Stimulated activated naive B cell treated with anti-CD40 and anti-IgM and Interleukin-4, amounts not matched to agents 10 μg/mL and 1 μg/mL and 100 μg/mL, for 72 hours (primary cell): ENCODE measurements at regions not wholly inside any gene's neighbourhood (a gene's known extent, or its start where the extent isn't known, plus 50 kb on each side); places are given as distances from the start of the nearest gene placed in this dataset.

Source experiments
- ATAC-seq, 2 donors: fragments of 150-1000 bp; cut with Tn5 transposase; replicated peaks; 2 replicates each; pipeline ENCODE4 v1.10.0; 2021; ENCODE audit warnings: moderate library complexity in 1 of 2
- DNase-seq: peaks from one replicate; pipeline ENCODE4 v3.0.0; 2021
- H3K27ac Mint-ChIP-seq: one replicate; pipeline ENCODE4 v1.8.0; 2022; ENCODE audit warnings: mild to moderate bottlenecking, mixed read lengths
- H3K27me3 Mint-ChIP-seq, 2 donors: one replicate each; pipeline ENCODE4 v1.8.0; 2022; ENCODE audit warnings: mixed read lengths in 2 of 2
- H3K36me3 Mint-ChIP-seq, 2 donors: one replicate each; pipeline ENCODE4 v1.8.0; 2022; ENCODE audit warnings: mixed read lengths in 2 of 2, mild to moderate bottlenecking in 1 of 2
- H3K4me1 Mint-ChIP-seq, 2 donors: one replicate each; pipeline ENCODE4 v1.8.0; 2022; ENCODE audit warnings: mixed read lengths in 2 of 2, mild to moderate bottlenecking in 1 of 2
- H3K4me3 Mint-ChIP-seq, 2 donors: one replicate each; pipeline ENCODE4 v1.8.0; 2022; ENCODE audit warnings: mild to moderate bottlenecking in 2 of 2, mixed read lengths in 2 of 2, moderate library complexity in 1 of 2
- H3K9me3 Mint-ChIP-seq, 2 donors: one replicate each; pipeline ENCODE4 v1.8.0; 2022; ENCODE audit warnings: mixed read lengths in 2 of 2, mild to moderate bottlenecking in 1 of 2

- Mint-ChIP-seq H3K4me3 (no peak overlapping the region), H3K36me3 (peaks cover 0 to 1% of the 10 kb centered on the region in 2 donors), H3K4me1 (peaks cover 14 to 15% of the 10 kb centered on the region in 2 donors), H3K27ac (no peak overlapping the region), H3K9me3 (no peaks in the 10 kb centered on the region), H3K27me3 (peaks cover 43 to 62% of the 10 kb centered on the region in 2 donors)
- DNase-seq (no peak), ATAC-seq (no peak)
Observed at GRCh38 chr6:41464481-41464880, 81.7 kb upstream of the FOXP4 start.

DNA sequence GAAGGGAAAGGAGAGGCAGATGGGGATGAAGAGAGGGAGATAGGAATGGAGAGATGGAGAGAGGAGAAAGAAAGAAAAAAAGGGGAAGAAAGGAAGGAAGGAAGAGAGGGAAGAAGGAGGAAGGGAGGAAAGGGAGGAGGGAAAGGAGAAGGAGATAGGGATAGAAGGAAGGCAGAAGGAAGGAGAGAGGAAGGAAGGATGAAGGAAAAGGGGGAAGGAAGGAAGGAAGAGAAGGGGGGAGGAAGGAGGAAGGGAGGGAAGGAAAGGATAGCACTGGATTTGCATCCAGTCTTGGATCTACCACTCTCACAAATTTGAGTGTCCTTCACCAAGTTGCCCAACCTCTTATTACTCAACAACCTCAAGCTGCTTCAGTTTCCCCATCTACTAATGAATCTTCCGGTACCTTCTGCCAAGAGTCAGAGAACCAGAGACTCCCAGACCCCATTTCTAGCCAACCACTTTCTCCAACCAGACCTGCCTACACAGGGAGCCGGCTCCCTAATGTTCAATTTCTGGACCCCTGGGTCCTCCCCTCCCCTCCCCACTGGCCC lies 79.7 kb upstream of the FOXP4 start:
- Mint-ChIP-seq H3K27ac (no peak overlapping the region), H3K4me1 (peaks cover 24 to 29% of the 10 kb centered on the region in 2 donors), H3K27me3 (peaks cover 59 to 71% of the 10 kb centered on the region in 2 donors), H3K36me3 (no peaks in the 10 kb centered on the region), H3K9me3 (no peaks in the 10 kb centered on the region), H3K4me3 (no peak overlapping the region)
- DNase-seq: no peak
- ATAC-seq: no peak

GRCh38 chr6:41467061-41467460 lies 79.1 kb upstream of the FOXP4 start:
- peaks cover 61 to 74% of the 10 kb centered on the region in 2 donors for H3K27me3 Mint-ChIP-seq
- H3K9me3 Mint-ChIP-seq: no peaks in the 10 kb centered on the region
- DNase-seq (no peak), ATAC-seq (no peak)
- no peaks in the 10 kb centered on the region for H3K36me3 Mint-ChIP-seq
- peaks cover 25 to 30% of the 10 kb centered on the region in 2 donors for H3K4me1 Mint-ChIP-seq
- no peak overlapping the region for H3K4me3 Mint-ChIP-seq
- H3K27ac Mint-ChIP-seq: no peak overlapping the region

DNA sequence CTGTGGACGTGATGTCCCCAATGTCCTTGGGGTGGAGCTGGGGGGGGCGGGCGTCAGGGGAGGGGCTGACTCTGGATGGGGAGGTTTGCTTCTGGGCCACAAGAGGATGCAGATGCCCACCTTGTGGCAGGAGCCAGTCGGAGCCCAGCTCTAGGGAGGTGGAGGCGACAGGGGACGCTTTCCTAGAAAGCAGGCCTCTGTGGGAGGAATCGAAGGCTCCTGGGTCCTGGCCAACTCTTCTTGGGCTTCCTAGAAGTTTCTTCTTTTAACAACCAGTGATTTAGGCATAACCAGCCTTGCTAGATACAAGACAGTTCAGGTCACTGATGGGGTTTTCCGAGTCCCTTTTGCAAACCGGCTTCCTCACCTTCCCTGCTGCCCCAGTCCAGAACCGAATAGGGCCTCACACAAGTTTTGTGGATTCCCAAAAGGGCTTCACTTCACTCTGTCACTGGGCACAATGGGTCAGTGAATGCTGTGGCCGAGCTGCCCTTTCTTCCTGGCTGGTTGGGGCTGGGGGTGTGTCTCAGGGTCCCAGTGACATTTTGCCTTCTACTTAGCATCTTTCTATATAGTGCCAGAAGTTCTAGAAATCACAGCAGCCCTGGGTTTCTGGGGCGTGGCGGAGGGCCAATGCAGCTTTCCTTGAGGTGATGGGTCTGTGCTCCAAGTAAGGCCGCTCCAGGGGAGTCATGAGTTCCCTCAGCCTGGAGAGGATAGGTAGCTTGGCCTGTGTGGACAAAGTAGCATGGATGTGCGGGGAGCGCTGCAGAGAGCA lies 78.4 kb upstream of the FOXP4 start:
- Mint-ChIP-seq H3K27me3 (peaks cover 69 to 82% of the 10 kb centered on the region in 2 donors), H3K36me3 (no peaks in the 10 kb centered on the region), H3K4me3 (no peak overlapping the region), H3K27ac (no peak overlapping the region), H3K4me1 (peaks cover 33 to 38% of the 10 kb centered on the region in 2 donors), H3K9me3 (no peaks in the 10 kb centered on the region)
- no peak for ATAC-seq
- no peak for DNase-seq

DNA sequence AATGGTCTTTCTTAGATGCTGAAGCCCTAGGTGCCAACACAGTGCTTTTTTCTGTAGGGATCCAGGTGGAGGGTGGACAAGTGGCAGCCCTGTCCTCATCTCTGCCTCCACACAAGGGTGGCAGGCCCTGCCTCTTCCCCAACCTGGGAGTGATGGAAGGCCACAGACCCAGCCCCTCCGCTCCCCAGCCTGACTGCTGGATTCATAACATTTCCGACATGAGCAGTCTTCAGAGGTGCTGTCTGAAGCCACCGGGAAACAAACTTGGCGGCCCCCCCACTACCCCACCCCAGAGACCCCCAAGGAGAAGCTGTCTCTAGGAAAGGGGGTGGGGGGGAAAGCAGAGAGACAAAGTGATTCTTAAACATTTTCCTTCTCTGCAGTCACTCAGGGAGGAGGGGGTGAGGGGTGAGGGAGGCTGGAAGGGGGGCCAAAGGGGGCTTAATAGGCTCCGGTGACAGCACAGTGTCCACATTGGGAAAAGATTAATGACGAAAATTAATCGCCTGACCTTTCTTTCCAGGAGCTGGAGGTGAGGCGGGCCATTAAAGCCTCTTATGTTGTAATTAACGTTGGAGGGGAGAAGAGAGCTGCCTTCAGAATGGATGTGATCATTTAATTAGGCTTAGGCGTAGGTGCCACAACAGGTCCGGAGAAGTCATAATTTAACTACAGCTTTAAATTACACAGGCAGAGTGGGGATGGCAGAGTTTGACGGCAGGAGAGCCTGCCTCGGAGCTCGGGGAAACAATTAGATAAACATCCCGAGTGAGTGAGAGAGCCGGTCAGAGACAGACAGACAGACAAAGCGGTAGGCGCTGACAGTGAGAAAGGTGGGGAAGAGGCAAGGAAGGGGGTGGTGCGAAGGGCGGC lies 76.8 kb upstream of the FOXP4 start:
- ATAC-seq (no peak), DNase-seq (no peak)
- no peaks in the 10 kb centered on the region for H3K9me3 Mint-ChIP-seq
- H3K27me3 Mint-ChIP-seq: peaks cover 66 to 76% of the 10 kb centered on the region in 2 donors
- H3K36me3 Mint-ChIP-seq: no peaks in the 10 kb centered on the region
- peak overlapping the region; percentile 4 for H3K27ac Mint-ChIP-seq
- H3K4me1 Mint-ChIP-seq: peaks cover 28 to 35% of the 10 kb centered on the region in 2 donors
- peak overlapping the region; percentile 64 to 76 for H3K4me3 Mint-ChIP-seq

DNA sequence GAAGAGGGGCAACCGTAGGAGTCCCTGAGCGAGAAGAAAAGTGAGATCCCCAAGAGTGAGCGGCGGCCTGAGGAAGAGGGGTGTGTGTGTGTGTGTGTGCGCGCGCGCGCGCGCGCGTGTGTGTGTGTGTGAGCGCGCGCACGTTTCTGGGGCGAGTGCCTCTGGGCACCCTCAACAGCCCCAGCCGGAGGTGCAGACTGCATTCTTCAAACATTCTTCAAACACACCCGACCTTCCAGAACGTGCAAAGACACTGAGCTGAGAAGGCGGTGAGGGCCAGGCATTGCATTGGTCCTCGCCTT lies 76.2 kb upstream of the FOXP4 start:
- DNase-seq: no peak

GRCh38 chr6:41470331-41471063 lies 75.7 kb upstream of the FOXP4 start:
- DNase-seq: no peak
- no peaks in the 10 kb centered on the region for H3K9me3 Mint-ChIP-seq
- H3K4me1 Mint-ChIP-seq: peaks cover 38 to 41% of the 10 kb centered on the region in 2 donors
- peak overlapping the region; percentile 90 for H3K27ac Mint-ChIP-seq
- H3K36me3 Mint-ChIP-seq: no peaks in the 10 kb centered on the region
- peaks cover 64 to 73% of the 10 kb centered on the region in 2 donors for H3K27me3 Mint-ChIP-seq
- peak; percentile 23 to 38 for ATAC-seq
- peak overlapping the region; percentile 11 to 64 for H3K4me3 Mint-ChIP-seq

More for the DNA sequence above, 76.2 kb upstream of the FOXP4 start:
- Mint-ChIP-seq H3K4me1 (peaks cover 33 to 41% of the 10 kb centered on the region in 2 donors), H3K27ac (peak overlapping the region; percentile 4), H3K36me3 (no peaks in the 10 kb centered on the region), H3K4me3 (peak overlapping the region; percentile 64 to 76), H3K9me3 (no peaks in the 10 kb centered on the region), H3K27me3 (peaks cover 65 to 74% of the 10 kb centered on the region in 2 donors)
- peak; percentile 12 to 51 for ATAC-seq

GRCh38 chr6:41471064-41471895 lies 74.9 kb upstream of the FOXP4 start:
- no peak for ATAC-seq
- no peak for DNase-seq
- Mint-ChIP-seq H3K4me1 (peaks cover 40 to 41% of the 10 kb centered on the region in 2 donors), H3K36me3 (no peaks in the 10 kb centered on the region), H3K4me3 (peak overlapping the region in 1 of 2 donors; percentile 11), H3K9me3 (no peaks in the 10 kb centered on the region), H3K27ac (peak overlapping the region; percentile 90), H3K27me3 (peaks cover 62 to 70% of the 10 kb centered on the region in 2 donors)

DNA sequence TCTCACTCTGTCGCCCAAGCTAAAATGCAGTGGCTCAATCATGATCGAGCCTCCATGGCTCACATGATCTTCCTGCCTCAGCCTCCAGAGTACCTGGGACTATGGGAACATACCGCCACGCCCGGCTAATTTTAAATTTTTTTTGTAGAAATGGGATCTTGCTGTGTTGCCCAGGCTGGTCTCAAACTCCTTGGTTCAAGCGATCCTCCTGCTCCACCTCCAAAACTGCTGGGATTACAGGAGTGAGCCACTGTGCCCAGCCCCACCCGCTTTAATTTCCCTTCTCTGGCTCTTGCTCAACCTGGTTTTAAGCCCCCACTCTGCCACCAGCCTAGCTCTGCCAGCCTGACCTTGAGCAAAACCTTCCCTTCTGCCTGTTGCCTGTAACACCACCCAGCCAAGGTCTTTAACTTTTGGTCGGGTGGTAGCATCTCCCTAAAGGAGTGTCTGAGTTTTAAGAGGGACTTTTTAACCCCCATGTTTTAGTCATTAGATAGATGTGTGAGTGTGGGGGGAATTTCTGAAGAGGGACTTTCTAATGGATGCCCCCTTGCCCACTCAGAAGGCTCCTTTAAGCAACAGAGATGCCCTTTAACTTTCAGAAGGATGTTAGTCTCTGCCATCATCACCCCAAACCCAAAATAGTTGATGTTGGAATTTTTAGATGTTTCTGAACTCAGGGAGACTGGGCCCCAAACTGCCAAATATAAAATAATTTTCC lies 71.8 kb upstream of the FOXP4 start:
- peak overlapping the region in 1 of 2 donors; percentile 72 for H3K4me3 Mint-ChIP-seq
- H3K27me3 Mint-ChIP-seq: peaks cover 67 to 73% of the 10 kb centered on the region in 2 donors
- DNase-seq (no peak), ATAC-seq (peak; percentile 58 to 76)
- peaks cover 38 to 40% of the 10 kb centered on the region in 2 donors for H3K4me1 Mint-ChIP-seq
- no peaks in the 10 kb centered on the region for H3K36me3 Mint-ChIP-seq
- H3K9me3 Mint-ChIP-seq: no peaks in the 10 kb centered on the region
- H3K27ac Mint-ChIP-seq: peak overlapping the region; percentile 15

DNA sequence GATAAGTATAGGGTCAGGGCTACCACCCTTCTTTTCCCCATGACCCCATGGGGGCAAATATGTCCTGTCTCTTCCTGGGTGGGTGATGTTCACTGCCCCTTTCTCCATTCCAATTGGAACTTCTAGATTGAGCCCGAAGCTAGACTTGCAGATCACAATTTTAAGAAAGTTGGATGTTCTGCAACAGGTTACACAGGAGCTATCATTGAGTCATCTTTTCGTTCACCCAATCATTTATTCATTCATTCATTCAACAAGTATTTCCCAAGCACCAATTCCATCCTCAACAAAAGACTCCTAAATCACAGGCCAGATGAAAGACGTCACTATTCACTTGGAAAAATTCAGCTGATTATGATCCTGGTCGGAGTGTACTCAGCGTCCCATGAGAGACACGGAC lies 71.0 kb upstream of the FOXP4 start:
- Mint-ChIP-seq H3K4me1 (peaks cover 30 to 33% of the 10 kb centered on the region in 2 donors), H3K27me3 (peaks cover 59 to 72% of the 10 kb centered on the region in 2 donors), H3K4me3 (no peak overlapping the region), H3K9me3 (no peaks in the 10 kb centered on the region), H3K27ac (no peak overlapping the region), H3K36me3 (no peaks in the 10 kb centered on the region)
- ATAC-seq (no peak), DNase-seq (no peak)

GRCh38 chr6:41475737-41476357 lies 70.3 kb upstream of the FOXP4 start:
- Mint-ChIP-seq H3K27ac (no peak overlapping the region), H3K27me3 (peaks cover 57 to 68% of the 10 kb centered on the region in 2 donors), H3K4me3 (no peak overlapping the region), H3K9me3 (no peaks in the 10 kb centered on the region), H3K36me3 (no peaks in the 10 kb centered on the region), H3K4me1 (peaks cover 27 to 32% of the 10 kb centered on the region in 2 donors)
- DNase-seq: no peak
- no peak for ATAC-seq

DNA sequence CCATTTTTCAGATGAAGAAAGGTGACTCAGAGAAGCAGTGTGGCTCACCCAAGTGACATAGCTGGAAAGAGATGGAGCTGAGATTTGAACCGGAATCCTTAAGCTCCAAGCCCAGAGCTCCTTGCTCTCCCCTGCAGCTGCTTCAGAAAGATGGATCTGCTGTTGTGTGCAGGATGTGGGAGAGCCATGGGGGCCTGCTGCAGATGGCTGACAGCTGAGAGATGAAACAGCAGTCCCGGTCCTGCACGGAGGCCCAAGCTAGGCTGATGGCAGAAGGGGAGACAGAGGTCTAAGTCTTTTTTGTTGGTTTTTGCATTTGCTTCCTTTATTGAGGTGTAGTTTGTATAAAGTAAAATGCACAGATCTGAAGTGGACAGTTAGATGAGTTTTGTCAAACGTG lies 69.8 kb upstream of the FOXP4 start:
- no peak for DNase-seq
- no peak overlapping the region for H3K27ac Mint-ChIP-seq
- ATAC-seq: no peak
- H3K4me1 Mint-ChIP-seq: peaks cover 23 to 31% of the 10 kb centered on the region in 2 donors
- H3K36me3 Mint-ChIP-seq: no peaks in the 10 kb centered on the region
- H3K4me3 Mint-ChIP-seq: no peak overlapping the region
- peaks cover 52 to 63% of the 10 kb centered on the region in 2 donors for H3K27me3 Mint-ChIP-seq
- no peaks in the 10 kb centered on the region for H3K9me3 Mint-ChIP-seq
